Natural killer cell (primary cell): ENCODE measurements at regions not wholly inside any gene's neighbourhood (a gene's known extent, or its start where the extent isn't known, plus 50 kb on each side); places are given as distances from the start of the nearest gene placed in this dataset.

ENCODE experiments used
- ATAC-seq, 3 donors: fragments of 150-1000 bp in 2 of 3; fragments of 200-7000 bp in 1 of 3; cut with Tn5 transposase; 1 replicate in 1 of 3; 2 replicates in 2 of 3; pipeline ENCODE4 v1.10.0; 2021; ENCODE audit warnings: mild to moderate bottlenecking in 2 of 3, moderate library complexity in 2 of 3
- DNase-seq, 2 donors: peaks; one replicate each; pipeline versions ENCODE4 v3.0.0 to v3.0.0-alpha.2; 2013 to 2021; ENCODE audit warnings: mixed read lengths in 1 of 2
- H3K27ac ChIP-seq: one replicate; pipeline ENCODE4 v1.5.1; 2013; ENCODE audit warnings: mild to moderate bottlenecking, low read length
- H3K27me3 ChIP-seq: one replicate; pipeline ENCODE4 v1.6.1; 2013; ENCODE audit warnings: low read length; ENCODE audit not compliant: control insufficient read depth, insufficient read depth
- H3K36me3 ChIP-seq: one replicate; pipeline ENCODE4 v1.6.1; 2013; ENCODE audit warnings: low read length; ENCODE audit not compliant: control insufficient read depth, insufficient read depth
- H3K4me1 ChIP-seq: one replicate; pipeline ENCODE4 v1.6.1; 2013; ENCODE audit warnings: low read length; ENCODE audit not compliant: control insufficient read depth, insufficient read depth
- H3K4me3 ChIP-seq: one replicate; pipeline ENCODE4 v1.5.1; 2013; ENCODE audit warnings: low read length
- H3K9me3 ChIP-seq: one replicate; pipeline ENCODE4 v1.6.1; 2013; ENCODE audit warnings: low read length; ENCODE audit not compliant: control insufficient read depth, insufficient read depth
- H3K27ac Mint-ChIP-seq, 2 donors: one replicate each; pipeline ENCODE4 v1.8.0; 2022; ENCODE audit warnings: mild to moderate bottlenecking in 2 of 2, mixed read lengths in 2 of 2, moderate library complexity in 1 of 2
- H3K27me3 Mint-ChIP-seq, 2 donors: one replicate each; pipeline ENCODE4 v1.8.0; 2022; ENCODE audit warnings: low read depth in 2 of 2, mixed read lengths in 2 of 2
- H3K36me3 Mint-ChIP-seq: one replicate; pipeline ENCODE4 v1.8.0; 2022; ENCODE audit warnings: mixed read lengths
- H3K4me1 Mint-ChIP-seq, 2 donors: one replicate each; pipeline ENCODE4 v1.8.0; 2022; ENCODE audit warnings: mixed read lengths in 2 of 2
- H3K4me3 Mint-ChIP-seq: one replicate; pipeline ENCODE4 v1.8.0; 2022; ENCODE audit warnings: mild to moderate bottlenecking, moderate library complexity, mixed read lengths
- H3K9me3 Mint-ChIP-seq, 2 donors: one replicate each; pipeline ENCODE4 v1.8.0; 2022; ENCODE audit warnings: mixed read lengths in 2 of 2
- CTCF ChIP-seq: fragments of 200-600 bp; IDR thresholded peaks from one replicate; pipeline ENCODE4 v1.8.0; 2022; ENCODE audit warnings: antibody characterized with exemption
- WGBS: methylation state at CpG from one replicate; pipeline ENCODE4 v1.1.7; 2013; ENCODE audit warnings: missing lambda C conversion rate; ENCODE audit not compliant: insufficient coverage; 5-methylcytosine and 5-hydroxymethylcytosine counted together
- intact Hi-C: fragments of 100-400 bp; cut with micrococcal nuclease; formaldehyde crosslinking; loops from one replicate; pipeline ENCODE4 v1.14.2; 2022

DNA sequence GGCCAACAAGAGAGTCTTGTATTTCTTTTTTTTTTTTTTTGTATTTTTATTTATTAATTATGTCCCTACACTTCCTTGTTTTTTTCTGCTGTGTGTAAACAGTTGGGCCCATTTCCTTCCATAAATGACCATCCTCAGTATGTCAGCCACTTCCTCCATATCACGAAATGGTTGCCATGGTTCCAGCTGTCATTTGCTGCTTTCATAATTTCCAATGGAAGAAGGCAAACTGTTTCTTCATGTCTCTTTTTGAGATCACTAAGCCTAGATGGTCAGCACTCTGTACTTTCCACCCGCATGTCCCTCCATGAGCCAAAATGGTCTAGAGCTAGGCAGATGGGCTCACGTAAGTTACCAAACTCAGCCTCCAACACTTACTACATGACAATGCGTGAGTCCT lies 133.5 kb upstream of the FOXF1 start:
- no peaks in the 10 kb centered on the region for H3K4me1 ChIP-seq
- H3K27me3 ChIP-seq, result no peaks in the 10 kb centered on the region
- TF ChIP-seq CTCF, result no peak
- Mint-ChIP-seq H3K27ac (no peak overlapping the region), H3K4me3 (no peak overlapping the region), H3K4me1 (peaks cover 0 to 4% of the 10 kb centered on the region in 2 donors), H3K36me3 (no peaks in the 10 kb centered on the region), H3K9me3 (no peaks in the 10 kb centered on the region), H3K27me3 (peaks cover 9 to 16% of the 10 kb centered on the region in 2 donors)
- intact Hi-C loops, result no loop called here
- no peak overlapping the region for H3K4me3 ChIP-seq
- DNase-seq, result no peak
- ATAC-seq, result no peak
- 63% methylated on average over 4 of the region's 4 CpGs for WGBS
- H3K36me3 ChIP-seq, result no peaks in the 10 kb centered on the region
- H3K9me3 ChIP-seq, result no peaks in the 10 kb centered on the region
- H3K27ac ChIP-seq, result no peak overlapping the region

- peaks cover 9 to 13% of the 10 kb centered on the region in 2 donors for H3K27me3 Mint-ChIP-seq
- no peak overlapping the region for H3K27ac Mint-ChIP-seq
- H3K4me3 Mint-ChIP-seq, result no peak overlapping the region
- Histone ChIP-seq H3K27me3 (no peaks in the 10 kb centered on the region), H3K9me3 (no peaks in the 10 kb centered on the region), H3K4me1 (no peaks in the 10 kb centered on the region), H3K27ac (no peak overlapping the region), H3K4me3 (no peak overlapping the region), H3K36me3 (no peaks in the 10 kb centered on the region)
- no peak for DNase-seq
- no peak for ATAC-seq
- H3K36me3 Mint-ChIP-seq, result no peaks in the 10 kb centered on the region
- intact Hi-C loops, result no loop called here
- WGBS, result 93% methylated on average over 27 of the region's 27 CpGs
- no peaks in the 10 kb centered on the region for H3K9me3 Mint-ChIP-seq
- no peak for TF ChIP-seq CTCF
- H3K4me1 Mint-ChIP-seq, result peaks cover 0 to 4% of the 10 kb centered on the region in 2 donors
Measured at GRCh38 chr16:86377251-86378022, 132.9 kb upstream of the FOXF1 start.

DNA sequence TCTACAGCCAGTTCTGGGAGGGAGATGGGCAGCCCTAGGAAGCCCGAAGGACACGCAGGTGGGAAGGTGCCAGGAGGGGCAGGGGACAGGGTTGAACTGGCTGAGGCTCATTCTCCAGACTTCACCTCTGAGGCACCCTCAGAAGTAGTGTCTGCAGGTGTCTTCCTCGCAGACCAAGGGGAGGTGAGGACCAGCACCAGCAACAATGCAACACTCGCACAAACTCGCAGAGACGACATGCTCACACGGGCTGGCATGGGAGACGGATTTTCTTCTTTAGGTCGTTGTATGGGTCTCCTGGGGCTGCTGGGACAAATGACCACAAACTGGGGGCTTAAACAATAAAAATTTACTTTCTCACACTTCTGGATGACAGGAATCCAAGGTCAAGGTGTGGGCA lies 132.2 kb upstream of the FOXF1 start:
- intact Hi-C loops, result no loop called here
- H3K36me3 Mint-ChIP-seq, result no peaks in the 10 kb centered on the region
- Histone ChIP-seq H3K36me3 (no peaks in the 10 kb centered on the region), H3K27ac (no peak overlapping the region), H3K27me3 (no peaks in the 10 kb centered on the region), H3K9me3 (no peaks in the 10 kb centered on the region), H3K4me3 (no peak overlapping the region), H3K4me1 (no peaks in the 10 kb centered on the region)
- WGBS, result 93% methylated on average over 9 of the region's 9 CpGs
- TF ChIP-seq CTCF, result no peak
- no peak for ATAC-seq
- peaks cover 9 to 14% of the 10 kb centered on the region in 2 donors for H3K27me3 Mint-ChIP-seq
- H3K4me3 Mint-ChIP-seq, result no peak overlapping the region
- no peaks in the 10 kb centered on the region for H3K9me3 Mint-ChIP-seq
- DNase-seq, result no peak
- H3K27ac Mint-ChIP-seq, result no peak overlapping the region
- H3K4me1 Mint-ChIP-seq, result peaks cover 0 to 4% of the 10 kb centered on the region in 2 donors
